ENCODE measurements at regions not wholly inside any gene's neighbourhood (a gene's known extent, or its start where the extent isn't known, plus 50 kb on each side); places are given as distances from the start of the nearest gene placed in this dataset.

- TF ChIP-seq, protein P1, sequence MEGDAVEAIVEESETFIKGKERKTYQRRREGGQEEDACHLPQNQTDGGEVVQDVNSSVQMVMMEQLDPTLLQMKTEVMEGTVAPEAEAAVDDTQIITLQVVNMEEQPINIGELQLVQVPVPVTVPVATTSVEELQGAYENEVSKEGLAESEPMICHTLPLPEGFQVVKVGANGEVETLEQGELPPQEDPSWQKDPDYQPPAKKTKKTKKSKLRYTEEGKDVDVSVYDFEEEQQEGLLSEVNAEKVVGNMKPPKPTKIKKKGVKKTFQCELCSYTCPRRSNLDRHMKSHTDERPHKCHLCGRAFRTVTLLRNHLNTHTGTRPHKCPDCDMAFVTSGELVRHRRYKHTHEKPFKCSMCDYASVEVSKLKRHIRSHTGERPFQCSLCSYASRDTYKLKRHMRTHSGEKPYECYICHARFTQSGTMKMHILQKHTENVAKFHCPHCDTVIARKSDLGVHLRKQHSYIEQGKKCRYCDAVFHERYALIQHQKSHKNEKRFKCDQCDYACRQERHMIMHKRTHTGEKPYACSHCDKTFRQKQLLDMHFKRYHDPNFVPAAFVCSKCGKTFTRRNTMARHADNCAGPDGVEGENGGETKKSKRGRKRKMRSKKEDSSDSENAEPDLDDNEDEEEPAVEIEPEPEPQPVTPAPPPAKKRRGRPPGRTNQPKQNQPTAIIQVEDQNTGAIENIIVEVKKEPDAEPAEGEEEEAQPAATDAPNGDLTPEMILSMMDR (IDR thresholded peaks at IDR 0.05; ENCODE audit: unreplicated experiment in 3 of 3): no peak
- Mint-ChIP-seq H3K4me3 (no peak overlapping the region), H3K36me3 (ENCODE audit: low read depth) (no peaks in the 10 kb centered on the region), H3K4me1 (peaks cover 14% of the 10 kb centered on the region), H3K9me3 (no peaks in the 10 kb centered on the region), H3K27me3 (ENCODE audit: low read depth) (no peaks in the 10 kb centered on the region), H3K27ac (peak overlapping the region in 2 of 3 experiments; percentile 20 to 30)
Measured at GRCh38 chr2:179348906-179349305, 84.3 kb upstream of the SESTD1 start.

DNA sequence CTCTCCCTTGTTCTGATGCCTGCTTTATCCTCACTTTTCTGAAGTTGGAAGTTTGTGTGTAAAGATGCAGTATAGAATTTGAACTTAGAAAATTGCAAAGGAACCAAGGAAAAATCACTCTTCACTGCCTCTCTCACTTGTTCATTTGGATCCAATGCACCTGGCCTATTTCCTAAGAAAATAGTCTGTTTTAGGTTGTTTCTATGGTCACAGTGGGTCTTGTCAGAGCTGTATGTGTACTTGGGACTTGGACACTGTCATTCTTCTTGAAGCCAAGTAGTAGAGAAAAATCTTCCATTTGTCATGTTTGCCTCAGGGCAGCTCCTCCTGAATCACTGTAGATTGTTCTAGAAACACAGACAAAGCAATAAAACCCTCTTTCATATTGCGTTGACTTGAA is 80.3 kb upstream of the SESTD1 start:
- TF ChIP-seq, protein P1 (IDR thresholded peaks at IDR 0.05; ENCODE audit: unreplicated experiment in 3 of 3): no peak
- Mint-ChIP-seq H3K36me3 (ENCODE audit: low read depth) (no peaks in the 10 kb centered on the region), H3K4me1 (peaks cover 20% of the 10 kb centered on the region), H3K27me3 (ENCODE audit: low read depth) (no peaks in the 10 kb centered on the region), H3K9me3 (no peaks in the 10 kb centered on the region), H3K27ac (peak overlapping the region; percentile 38 to 69 (median 62)), H3K4me3 (no peak overlapping the region)

DNA sequence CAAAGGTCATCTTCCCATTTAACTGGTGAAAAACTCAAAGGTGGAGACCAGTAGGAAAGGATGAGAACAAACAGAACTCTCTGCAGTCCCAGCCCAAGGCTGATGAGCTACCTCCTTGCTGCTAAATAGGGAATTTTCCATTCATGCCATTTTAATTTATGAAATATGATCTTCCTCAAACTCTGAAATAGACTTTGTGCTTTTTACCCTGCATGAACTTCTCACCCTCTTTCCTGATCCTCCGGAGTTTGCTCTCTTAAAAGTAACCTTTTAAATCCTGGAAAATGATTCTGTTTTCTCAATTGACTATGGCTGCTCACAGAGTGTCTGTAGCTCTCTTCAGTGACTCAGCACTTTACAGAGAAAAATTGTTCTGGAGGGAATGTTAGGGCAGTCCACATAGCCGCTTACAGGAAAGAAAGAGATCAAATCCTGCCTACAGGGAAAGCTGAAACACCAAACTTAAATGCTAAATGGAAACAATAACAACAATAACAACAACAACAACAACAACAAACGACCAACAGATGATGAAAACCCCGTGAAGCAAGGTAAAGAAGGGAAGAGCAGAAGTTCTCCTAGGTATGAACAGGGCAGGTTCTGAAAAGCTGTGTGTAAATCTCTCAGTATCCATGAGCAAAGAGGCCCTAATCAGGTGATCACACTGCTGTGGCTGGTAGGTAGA is 79.8 kb upstream of the SESTD1 start:
- peaks cover 21% of the 10 kb centered on the region for H3K4me1 Mint-ChIP-seq
- H3K36me3 Mint-ChIP-seq (ENCODE audit: low read depth): no peaks in the 10 kb centered on the region
- H3K4me3 Mint-ChIP-seq: no peak overlapping the region
- peak overlapping the region; percentile 38 to 69 (median 62) for H3K27ac Mint-ChIP-seq
- H3K9me3 Mint-ChIP-seq: no peaks in the 10 kb centered on the region
- TF ChIP-seq, protein P1 (IDR thresholded peaks at IDR 0.05; ENCODE audit: unreplicated experiment in 3 of 3): no peak
- no peaks in the 10 kb centered on the region for H3K27me3 Mint-ChIP-seq (ENCODE audit: low read depth)

GRCh38 chr2:179343945-179344279 is 79.3 kb upstream of the SESTD1 start:
- Mint-ChIP-seq H3K4me3 (no peak overlapping the region), H3K27ac (peak overlapping the region in 1 of 3 experiments; percentile 69), H3K4me1 (peaks cover 21% of the 10 kb centered on the region), H3K27me3 (ENCODE audit: low read depth) (no peaks in the 10 kb centered on the region), H3K9me3 (no peaks in the 10 kb centered on the region), H3K36me3 (ENCODE audit: low read depth) (no peaks in the 10 kb centered on the region)
- TF ChIP-seq, protein P1 (IDR thresholded peaks at IDR 0.05; ENCODE audit: unreplicated experiment in 3 of 3): no peak

DNA sequence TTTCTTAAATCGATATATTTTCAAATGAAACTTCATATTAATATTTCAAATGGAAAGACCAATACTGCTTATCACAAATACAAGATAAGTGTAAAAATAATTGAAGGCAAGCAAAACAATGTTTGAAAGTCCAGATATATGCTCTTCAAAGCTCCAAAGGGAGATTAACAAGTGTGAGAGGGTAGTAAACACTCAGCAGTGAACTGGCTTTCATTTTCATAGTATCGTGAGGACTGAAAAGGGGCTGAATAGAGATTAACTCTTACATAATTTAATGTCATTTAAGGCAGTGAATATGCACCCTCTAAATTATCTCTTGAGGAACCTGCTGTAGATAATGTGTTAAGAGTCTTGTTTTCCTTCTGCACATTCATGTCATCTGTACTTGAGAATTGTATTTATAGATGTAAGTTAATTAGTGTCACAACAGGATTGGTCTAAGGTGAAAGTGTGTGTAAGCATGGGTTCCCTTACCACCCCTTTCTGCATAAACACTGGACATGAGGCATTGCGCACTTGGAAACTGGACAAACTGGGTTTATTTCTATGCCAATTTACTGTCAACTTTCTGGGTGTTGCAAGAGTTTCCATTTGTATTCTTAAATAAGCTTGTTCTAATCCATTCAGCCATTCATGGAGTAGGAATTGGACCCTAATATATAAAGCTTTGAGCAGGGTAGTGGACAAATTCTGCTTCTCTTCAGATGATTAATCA is 76.7 kb upstream of the SESTD1 start:
- H3K4me3 Mint-ChIP-seq: no peak overlapping the region
- H3K36me3 Mint-ChIP-seq (ENCODE audit: low read depth): no peaks in the 10 kb centered on the region
- TF ChIP-seq, protein P1 (IDR thresholded peaks at IDR 0.05; ENCODE audit: unreplicated experiment in 3 of 3): no peak
- H3K9me3 Mint-ChIP-seq: no peaks in the 10 kb centered on the region
- H3K27me3 Mint-ChIP-seq (ENCODE audit: low read depth): no peaks in the 10 kb centered on the region
- no peak overlapping the region for H3K27ac Mint-ChIP-seq
- H3K4me1 Mint-ChIP-seq: peaks cover 28% of the 10 kb centered on the region

- H3K27me3 Mint-ChIP-seq (ENCODE audit: low read depth): no peaks in the 10 kb centered on the region
- no peak overlapping the region for H3K27ac Mint-ChIP-seq
- H3K4me1 Mint-ChIP-seq: peaks cover 35% of the 10 kb centered on the region
- no peaks in the 10 kb centered on the region for H3K36me3 Mint-ChIP-seq (ENCODE audit: low read depth)
- TF ChIP-seq, protein P1 (IDR thresholded peaks at IDR 0.05; ENCODE audit: unreplicated experiment in 3 of 3): no peak
- H3K4me3 Mint-ChIP-seq: no peak overlapping the region
- H3K9me3 Mint-ChIP-seq: no peaks in the 10 kb centered on the region
Measured at GRCh38 chr2:179340678-179341077, 76.0 kb upstream of the SESTD1 start.

Measured in nephron (organoid).